IMR-90 (cell line): ENCODE measurements at regions not wholly inside any gene's neighbourhood (a gene's known extent, or its start where the extent isn't known, plus 50 kb on each side); places are given as distances from the start of the nearest gene placed in this dataset.

Source experiments
- ATAC-seq: fragments of 200-7000 bp; cut with Tn5 transposase; 2 replicates; pipeline ENCODE4 v1.9.1; 2020; ENCODE audit warnings: low read depth, mild to moderate bottlenecking, moderate library complexity
- BruUV-seq: library from RNA; stranded (reverse); fragments of 400-500 nt; replicated peaks from 2 replicates; lab custom pipeline; 2021; lab: Mats Ljungman, UMichigan
- CTCF ChIA-PET: fragments of 300-600 bp; formaldehyde crosslinking; extraction: SDS; loops from one replicate; lab custom pipeline; 2021; ENCODE audit warnings: antibody characterized with exemption; lab: Yijun Ruan, JAX
- POLR2A ChIA-PET: fragments of 300-600 bp; sonication (Branson Sonifier 250); formaldehyde crosslinking; loops from one replicate; lab custom pipeline; 2022; ENCODE audit warnings: antibody characterized with exemption; ENCODE audit not compliant: unreplicated experiment; lab: Charles Lee
- DNase-seq: peaks from one replicate; pipeline ENCODE4 v3.0.0; 2013
- H2AFZ ChIP-seq: replicated peaks from 2 replicates; pipeline ENCODE3; 2013; ENCODE audit warnings: low read length, mild to moderate bottlenecking; ENCODE audit not compliant: poor library complexity
- H2AK5ac ChIP-seq: 2 replicates; pipeline ENCODE4 v1.6.1; 2013; ENCODE audit warnings: low read depth, low read length, inconsistent platforms
- H2AK9ac ChIP-seq: replicated peaks from 2 replicates; pipeline ENCODE3; 2013; ENCODE audit warnings: mild to moderate bottlenecking, low read depth, low read length, moderate library complexity; ENCODE audit not compliant: poor library complexity
- H2BK120ac ChIP-seq: 2 replicates; pipeline ENCODE4 v1.6.1; 2013; ENCODE audit warnings: low read depth, low read length, inconsistent platforms
- H2BK15ac ChIP-seq: 3 replicates; pipeline ENCODE4 v1.6.1; 2013; ENCODE audit warnings: low read depth, low read length, inconsistent platforms
- H2BK20ac ChIP-seq: 2 replicates; pipeline ENCODE4 v1.6.1; 2013; ENCODE audit warnings: low read depth, mild to moderate bottlenecking, inconsistent platforms, low read length, moderate library complexity
- H2BK5ac ChIP-seq: 2 replicates; pipeline ENCODE4 v1.6.1; 2013; ENCODE audit warnings: mild to moderate bottlenecking, low read depth, low read length, inconsistent platforms; ENCODE audit not compliant: poor library complexity, severe bottlenecking
- H3K14ac ChIP-seq: replicated peaks from 2 replicates; pipeline ENCODE4 v1.6.1; 2013; ENCODE audit warnings: low read depth, low read length, inconsistent platforms
- H3K18ac ChIP-seq: 2 replicates; pipeline ENCODE4 v1.6.1; 2013; ENCODE audit warnings: low read depth, low read length, control low read depth
- H3K23ac ChIP-seq: 2 replicates; pipeline ENCODE4 v1.6.1; 2013; ENCODE audit warnings: low read depth, low read length, inconsistent platforms
- H3K27ac ChIP-seq: 2 replicates; pipeline ENCODE4 v1.5.1; 2013; ENCODE audit warnings: mild to moderate bottlenecking, control low read depth, low read length; ENCODE audit not compliant: insufficient read depth
- H3K27me3 ChIP-seq: 2 replicates; pipeline ENCODE4 v1.6.1; 2013; ENCODE audit warnings: low read length; ENCODE audit not compliant: control insufficient read depth, insufficient read depth
- H3K36me3 ChIP-seq: 2 replicates; pipeline ENCODE4 v1.6.1; 2013; ENCODE audit warnings: low read length, mixed read lengths; ENCODE audit not compliant: control insufficient read depth, insufficient read depth
- H3K4ac ChIP-seq: 2 replicates; pipeline ENCODE4 v1.6.1; 2013; ENCODE audit warnings: low read depth, low read length, inconsistent platforms
- H3K4me1 ChIP-seq: 2 replicates; pipeline ENCODE4 v1.6.1; 2013; ENCODE audit warnings: low read length, mixed read lengths; ENCODE audit not compliant: control insufficient read depth, insufficient read depth
- H3K4me2 ChIP-seq: 2 replicates; pipeline ENCODE4 v1.6.1; 2013; ENCODE audit warnings: low read depth, mild to moderate bottlenecking, control low read depth, low read length, moderate library complexity
- H3K4me3 ChIP-seq: 2 replicates; pipeline ENCODE4 v1.5.1; 2013; ENCODE audit warnings: low read depth, mild to moderate bottlenecking, control low read depth, low read length, moderate library complexity; ENCODE audit not compliant: insufficient read depth
- H3K56ac ChIP-seq: 2 replicates; pipeline ENCODE4 v1.6.1; 2013; ENCODE audit warnings: low read length, inconsistent platforms; ENCODE audit not compliant: insufficient read depth; ENCODE audit errors: extremely low read depth
- H3K79me1 ChIP-seq, 2 experiments: 2 replicates each; pipeline ENCODE4 v1.6.1; 2013; ENCODE audit warnings: low read length in 2 of 2, inconsistent platforms in 1 of 2, low read depth in 1 of 2
- H3K9ac ChIP-seq: 2 replicates; pipeline ENCODE4 v1.6.1; 2013; ENCODE audit warnings: low read depth, low read length, control low read depth
- H3K9me1 ChIP-seq: 2 replicates; pipeline ENCODE4 v1.6.1; 2013; ENCODE audit warnings: low read length, inconsistent platforms; ENCODE audit not compliant: insufficient read depth
- H3K9me3 ChIP-seq: 2 replicates; pipeline ENCODE4 v1.6.1; 2013; ENCODE audit warnings: low read length; ENCODE audit not compliant: control insufficient read depth, insufficient read depth
- H4K20me1 ChIP-seq: 2 replicates; pipeline ENCODE4 v1.6.1; 2013; ENCODE audit warnings: low read length, inconsistent platforms; ENCODE audit not compliant: insufficient read depth
- H4K5ac ChIP-seq: 2 replicates; pipeline ENCODE4 v1.6.1; 2013; ENCODE audit warnings: mild to moderate bottlenecking, low read depth, low read length, control low read depth
- H4K8ac ChIP-seq, 2 experiments: 2 replicates each; pipeline ENCODE4 v1.6.1; 2013; ENCODE audit warnings: low read depth in 2 of 2, low read length in 2 of 2, control low read depth in 1 of 2, inconsistent platforms in 1 of 2
- H4K91ac ChIP-seq: 2 replicates; pipeline ENCODE4 v1.6.1; 2013; ENCODE audit warnings: low read depth, low read length, inconsistent platforms; ENCODE audit not compliant: insufficient read depth
- BHLHE40 ChIP-seq: fragments of 150-350 bp; IDR thresholded peaks from 2 replicates; pipeline ENCODE4 v1.6.1; 2016; ENCODE audit warnings: mild to moderate bottlenecking, low read depth, low read length
- CEBPB ChIP-seq: IDR thresholded peaks from 2 replicates; pipeline ENCODE4 v1.6.1; 2012; ENCODE audit warnings: low read depth, low read length, improper control_type of control experiment
- CTCF ChIP-seq: conservative IDR thresholded peaks from 2 replicates; pipeline ENCODE4 v1.5.1; 2012; ENCODE audit warnings: mild to moderate bottlenecking, low read depth, low read length, improper control_type of control experiment
- SMC3 ChIP-seq: fragments of 150-350 bp; IDR thresholded peaks from 2 replicates; pipeline ENCODE4 v1.6.1; 2016; ENCODE audit warnings: low read depth, mild to moderate bottlenecking, antibody characterized with exemption, low read length, moderate library complexity
- WGBS, 2 experiments: methylation state at CpG; one replicate each; pipeline versions ENCODE4 v1.1.5 to v1.1.7; 2013; ENCODE audit warnings: missing lambda C conversion rate in 2 of 2; ENCODE audit not compliant: insufficient read length in 1 of 2; ENCODE audit errors: extremely low coverage in 2 of 2; 5-methylcytosine and 5-hydroxymethylcytosine counted together
- dilution Hi-C: fragments of 300-500 bp; cut with HindIII; formaldehyde crosslinking; loops from one replicate; pipeline ENCODE4 v1.14.3; 2018; ENCODE audit warnings: low sequenced_read_pairs; ENCODE audit not compliant: unreplicated experiment
- in situ Hi-C: fragments of 300-500 bp; cut with MboI; formaldehyde crosslinking; loops from 3 replicates; pipeline ENCODE4 v1.14.3; 2019; ENCODE audit warnings: low sequenced_read_pairs, inconsistent platforms, mixed read lengths
- intact Hi-C: fragments of 100-400 bp; cut with micrococcal nuclease; formaldehyde crosslinking; loops from 2 replicates; pipeline ENCODE4 v1.10.0; 2022

- dilution Hi-C loops = no loop called here
- H2AK5ac ChIP-seq = no peak overlapping the region
- no peak for ATAC-seq
Observed at GRCh38 chr1:80633947-80634706, 1166.6 kb upstream of the ADGRL2 start.

More at GRCh38 chr1:80633947-80634706, 1166.6 kb upstream of the ADGRL2 start:
- Histone ChIP-seq H3K9ac (no peak overlapping the region), H4K8ac (no peak overlapping the region), H2BK20ac (no peak overlapping the region), H4K5ac (no peak overlapping the region), H2BK5ac (no peak overlapping the region), H2AK9ac (no peak overlapping the region), H3K79me1 (no peaks in the 10 kb centered on the region), H3K9me1 (no peaks in the 10 kb centered on the region), H3K36me3 (no peaks in the 10 kb centered on the region), H3K4me3 (no peak overlapping the region), H2BK15ac (no peak overlapping the region), H3K27me3 (no peaks in the 10 kb centered on the region), H4K91ac (no peak overlapping the region), H3K14ac (no peak overlapping the region), H3K4me1 (no peaks in the 10 kb centered on the region), H2AFZ (no peak overlapping the region), H3K23ac (no peak overlapping the region), H2BK120ac (no peak overlapping the region), H3K27ac (no peak overlapping the region), H3K9me3 (no peaks in the 10 kb centered on the region), H3K56ac (no peak overlapping the region), H3K4ac (no peak overlapping the region), H3K4me2 (no peak overlapping the region), H3K18ac (no peak overlapping the region), H4K20me1 (no peaks in the 10 kb centered on the region)
- CTCF ChIA-PET = no interaction called here
- TF ChIP-seq CEBPB (no peak), SMC3 (no peak), BHLHE40 (no peak), CTCF (no peak)
- no TSS peak for BruUV-seq
- in situ Hi-C loops = no loop called here
- POLR2A ChIA-PET = no interaction called here
- WGBS, 2 experiments = no CpG with 5 or more reads among the region's 10 CpGs
- DNase-seq = no peak
- intact Hi-C loops = no loop called here
